EH (cell line): ENCODE measurements at regions not wholly inside any gene's neighbourhood (a gene's known extent, or its start where the extent isn't known, plus 50 kb on each side); places are given as distances from the start of the nearest gene placed in this dataset.

ENCODE experiments used
- DNase-seq: peaks from one replicate; pipeline ENCODE4 v3.0.0-alpha.2; 2015; ENCODE audit warnings: low read depth

DNA sequence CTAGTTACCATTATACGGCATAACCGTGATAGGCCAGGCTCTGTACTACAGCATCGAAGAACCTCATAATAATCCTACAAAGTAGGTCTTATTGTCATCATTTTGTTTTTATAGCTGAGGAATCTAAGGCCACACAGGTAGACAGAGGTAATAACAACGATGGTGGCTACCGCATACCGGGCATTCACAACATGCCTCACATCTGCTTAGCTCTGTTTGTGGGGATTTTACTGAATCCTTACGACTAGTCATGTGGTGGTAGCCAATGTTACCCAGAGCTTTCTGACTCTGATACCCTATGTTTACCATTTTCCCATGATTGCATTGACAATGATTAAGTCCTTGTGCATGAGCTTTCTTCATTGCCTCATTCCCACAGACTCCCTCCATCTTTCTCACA, 269.4 kb downstream of the TCF7L2 start:
- no peak for DNase-seq

DNA sequence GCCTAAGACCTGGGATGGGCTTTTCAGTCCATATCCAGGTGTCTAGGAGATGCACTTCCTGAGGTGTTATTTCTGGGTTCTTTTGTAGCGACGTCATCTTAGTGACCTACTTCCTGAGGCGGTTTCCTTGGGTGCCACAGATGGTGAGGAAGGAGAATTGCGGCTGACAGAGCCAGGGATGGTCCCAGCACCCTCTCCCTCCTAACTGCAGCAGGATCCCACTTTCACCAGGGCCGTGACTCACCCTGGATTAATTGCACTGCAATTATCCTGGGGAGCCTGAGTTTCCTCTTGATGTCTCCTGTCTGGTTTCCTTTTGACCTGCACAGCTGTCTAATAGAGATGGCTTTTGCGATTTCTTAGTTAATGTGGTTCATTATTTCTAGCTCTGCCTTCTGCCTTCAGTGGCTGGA, 271.7 kb downstream of the TCF7L2 start:
- DNase-seq, result peak; percentile 70

- peak; percentile 43 for DNase-seq
Measured at GRCh38 chr10:113222207-113222606, 272.2 kb downstream of the TCF7L2 start.

DNA sequence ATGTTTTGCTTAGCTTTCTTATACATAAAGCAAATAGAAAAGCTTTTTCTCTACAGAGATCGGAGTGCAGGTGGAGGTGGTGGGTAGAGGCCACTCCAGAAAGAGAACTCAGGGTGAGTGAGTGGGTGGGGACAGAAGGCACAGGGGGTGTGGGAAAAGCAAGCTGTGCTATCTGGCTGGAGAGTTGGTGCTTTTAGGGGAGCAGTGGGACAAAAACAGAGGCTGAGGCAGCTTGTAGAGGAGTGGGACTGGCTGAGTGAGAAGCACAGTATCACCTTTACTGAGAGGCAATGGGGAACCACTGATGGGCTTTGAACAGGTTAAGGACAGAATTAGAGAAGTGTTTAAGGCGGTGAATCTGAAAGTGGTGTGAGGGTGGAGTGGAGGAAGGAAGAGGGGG, 275.3 kb downstream of the TCF7L2 start:
- no peak for DNase-seq

GRCh38 chr10:113225903-113226302, 275.9 kb downstream of the TCF7L2 start:
- DNase-seq, result no peak

- DNase-seq, result no peak
Measured at GRCh38 chr10:113226399-113226798, 276.4 kb downstream of the TCF7L2 start.

DNA sequence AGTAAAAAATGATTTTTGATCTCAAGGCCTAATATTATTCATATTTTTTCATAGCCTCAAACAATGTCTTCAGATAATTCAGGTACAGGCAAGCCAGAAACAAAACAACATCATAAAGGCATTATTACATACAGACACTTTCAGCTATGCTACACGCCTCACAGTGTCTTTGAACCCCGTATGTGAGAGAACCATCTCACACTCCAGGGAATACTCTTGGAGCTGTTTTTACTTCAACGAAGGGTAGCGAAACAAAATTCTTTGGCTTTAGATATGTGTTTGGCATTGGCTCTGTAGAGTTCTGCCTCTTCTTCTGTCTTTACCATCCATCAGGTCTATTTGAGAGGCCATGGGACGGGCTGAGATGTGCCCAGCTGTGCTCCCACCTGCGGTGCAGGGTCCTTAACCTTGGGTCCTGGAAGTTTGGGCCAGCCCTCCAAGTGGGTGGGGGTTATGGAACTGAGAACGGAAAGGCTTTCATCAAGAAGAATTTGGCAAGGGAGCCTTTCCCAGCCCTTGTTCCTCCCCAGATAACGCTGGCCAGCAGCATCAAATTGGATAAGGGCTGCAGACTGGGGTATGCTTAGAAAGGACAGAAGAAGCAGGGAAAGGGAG, 276.9 kb downstream of the TCF7L2 start:
- DNase-seq, result no peak

- DNase-seq, result peak; percentile 82
Measured at GRCh38 chr10:113228530-113228929, 278.5 kb downstream of the TCF7L2 start.

DNA sequence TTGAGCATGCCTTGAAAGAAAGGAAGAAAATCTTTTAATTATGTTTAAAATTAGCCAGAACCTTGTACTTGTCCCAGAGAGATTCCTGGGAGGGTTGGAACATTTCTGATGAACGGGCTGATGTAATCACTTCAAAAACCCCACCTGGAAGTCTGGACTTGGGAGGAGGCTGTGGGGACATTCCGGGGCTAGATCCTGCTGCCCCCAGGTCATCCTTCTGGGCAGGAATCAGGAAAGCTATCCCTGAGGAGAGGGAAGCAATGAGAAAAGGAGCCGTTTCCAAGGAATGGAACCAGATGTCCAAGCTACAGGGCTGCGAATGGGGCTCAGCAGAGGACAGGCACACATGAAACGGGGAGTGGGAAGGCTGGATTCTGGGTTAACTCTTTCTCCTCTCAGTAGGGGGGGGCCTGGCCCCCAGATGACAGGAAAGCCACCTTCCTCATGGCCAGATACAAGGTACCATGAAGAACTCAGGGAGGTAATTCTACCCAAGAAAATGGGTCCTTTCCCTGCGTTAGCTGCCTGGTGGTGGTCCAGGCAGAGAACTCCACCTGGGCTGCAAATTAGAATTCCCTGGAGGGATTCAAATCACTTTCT, 280.1 kb downstream of the TCF7L2 start:
- no peak for DNase-seq

DNA sequence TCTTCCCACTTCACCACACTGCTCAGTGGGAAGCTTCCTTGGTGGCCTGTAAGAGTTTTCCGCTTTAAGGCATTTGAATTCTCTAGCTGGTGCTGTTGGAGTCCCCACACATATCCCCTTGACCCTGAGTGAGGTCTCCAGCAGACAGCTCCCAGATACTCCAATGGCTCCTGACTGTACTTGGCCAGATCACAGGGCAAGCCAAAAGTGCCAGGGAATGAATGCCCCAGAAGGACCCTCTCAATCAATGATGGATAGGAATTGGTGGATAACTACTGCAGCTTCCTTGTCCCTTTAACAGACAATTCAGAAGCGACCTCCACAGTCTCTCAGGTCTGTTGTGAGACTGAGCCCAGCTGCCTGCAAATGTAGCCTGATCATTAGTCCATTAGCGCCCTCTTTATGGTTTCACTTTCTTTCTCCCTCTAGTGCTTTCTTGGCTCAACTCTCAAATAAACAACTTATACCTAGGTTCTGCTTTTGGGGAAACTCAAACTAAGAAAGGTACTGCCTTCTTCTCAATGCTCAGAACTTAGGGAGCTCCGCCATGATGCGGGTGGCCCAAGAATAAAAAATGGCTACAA, 283.0 kb downstream of the TCF7L2 start:
- DNase-seq, result no peak

- no peak for DNase-seq
Measured at GRCh38 chr10:113234481-113234880, 284.4 kb downstream of the TCF7L2 start.

- DNase-seq, result no peak
Measured at GRCh38 chr10:113235508-113235907, 285.5 kb downstream of the TCF7L2 start.

- no peak for DNase-seq
Measured at GRCh38 chr10:113236998-113237397, 287.0 kb downstream of the TCF7L2 start.

- DNase-seq, result no peak
Measured at GRCh38 chr10:113239566-113240350, 289.7 kb downstream of the TCF7L2 start.

DNA sequence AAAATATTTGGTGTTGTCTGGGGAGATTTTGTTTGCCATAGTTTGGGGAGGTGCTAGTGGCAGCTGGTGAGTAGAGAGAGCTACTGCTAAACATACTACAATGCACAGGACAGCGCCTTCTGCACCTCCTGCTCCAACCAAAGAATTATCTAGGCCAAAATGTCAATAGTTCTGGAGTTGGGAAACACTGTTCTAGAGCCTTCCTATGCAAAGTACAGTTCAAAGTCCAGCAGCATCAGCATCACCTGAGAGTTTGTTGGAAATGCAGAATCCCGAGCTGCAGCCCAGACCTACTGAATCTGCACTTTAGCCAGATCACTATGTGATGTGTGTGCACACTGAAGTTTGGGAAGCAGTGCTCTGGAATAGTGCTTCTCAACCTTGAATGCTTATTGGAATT, 290.7 kb downstream of the TCF7L2 start:
- no peak for DNase-seq

GRCh38 chr10:113241599-113242360, 291.7 kb downstream of the TCF7L2 start:
- no peak for DNase-seq

- DNase-seq, result no peak
Measured at GRCh38 chr10:113243311-113243710, 293.3 kb downstream of the TCF7L2 start.

GRCh38 chr10:113244750-113245149, 294.7 kb downstream of the TCF7L2 start:
- no peak for DNase-seq

DNA sequence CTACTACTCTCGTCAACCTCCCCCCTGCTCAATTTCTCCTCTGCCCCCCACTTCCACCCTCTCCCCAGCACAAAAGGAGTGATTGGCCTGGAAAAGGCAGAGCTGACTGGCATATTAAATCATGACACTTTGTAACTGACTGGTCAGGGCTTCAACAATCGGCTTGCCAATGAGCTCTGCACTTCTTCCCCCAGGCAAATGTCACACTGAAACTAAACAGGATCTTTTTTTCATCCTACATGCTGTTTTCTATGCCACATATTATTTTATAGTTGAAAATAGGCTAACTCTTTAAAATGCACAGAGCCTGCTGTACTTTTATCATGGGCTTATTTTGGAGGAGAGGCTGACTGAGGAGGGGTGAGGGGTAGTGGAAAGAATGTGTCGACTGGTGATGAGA, 295.2 kb downstream of the TCF7L2 start:
- no peak for DNase-seq

DNA sequence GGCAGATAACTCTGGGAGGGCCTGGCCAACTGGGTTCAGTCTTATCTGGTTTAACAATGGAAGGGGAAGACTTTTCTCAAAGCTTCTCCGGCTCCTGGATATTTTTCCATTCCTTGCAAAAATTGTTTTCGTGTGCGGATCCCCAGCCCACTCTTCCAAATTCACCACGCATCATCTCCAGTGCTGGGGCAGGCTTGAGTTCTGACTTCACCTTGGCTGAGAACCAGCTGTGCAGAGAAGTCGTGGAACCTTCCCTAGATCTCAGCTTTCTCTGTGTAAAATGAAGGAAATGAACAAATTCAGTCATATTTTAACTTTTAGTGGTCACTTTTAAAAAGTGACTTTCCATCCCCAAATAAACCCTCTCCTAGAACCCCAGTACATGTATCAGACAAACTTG, 297.0 kb downstream of the TCF7L2 start:
- DNase-seq, result no peak

DNA sequence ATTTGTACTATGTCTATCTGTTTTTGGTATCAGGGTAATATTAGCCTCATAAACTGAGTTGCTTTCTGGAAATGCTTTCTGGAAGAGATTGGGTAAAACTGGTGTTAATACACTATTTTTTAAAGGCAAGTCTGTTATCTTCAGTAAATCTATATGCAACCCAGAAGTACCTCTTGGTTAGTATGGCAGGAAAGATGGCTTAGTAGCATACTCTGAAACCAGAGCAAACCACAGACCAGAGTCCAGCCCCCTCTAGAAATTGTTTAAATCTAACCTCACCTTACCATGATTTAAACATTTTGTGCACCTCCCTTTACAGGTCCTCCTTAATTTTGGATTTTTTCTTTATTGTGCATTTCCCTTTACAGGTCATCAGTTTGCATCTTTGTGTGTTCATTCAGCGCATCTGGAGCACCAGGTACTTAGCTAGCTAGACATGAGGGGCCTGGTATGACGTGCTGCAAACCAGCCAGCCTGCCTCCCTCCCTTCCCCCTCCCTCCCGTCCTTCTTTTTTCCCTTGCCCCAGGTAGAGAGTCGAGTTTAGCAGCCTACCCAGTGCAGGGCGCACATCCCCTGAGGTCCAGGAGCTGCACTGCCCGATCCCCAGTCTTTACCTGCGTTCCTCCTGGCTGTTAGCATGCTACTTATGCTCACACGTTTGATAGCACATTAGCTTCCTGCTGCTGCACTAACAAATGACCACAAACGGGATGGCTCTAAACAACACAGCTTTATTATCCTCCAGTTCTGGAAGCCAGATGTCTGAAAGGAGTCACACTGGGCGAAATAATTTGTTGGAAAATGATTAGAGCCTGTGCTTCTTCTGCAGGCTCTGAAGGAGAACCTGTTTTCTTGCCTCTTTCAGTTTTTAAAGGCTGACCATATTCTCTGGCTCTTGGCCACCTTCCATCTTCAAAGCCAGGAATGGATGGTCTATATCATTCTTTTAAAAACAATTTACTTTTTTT, 299.9 kb upstream of the HABP2 start:
- DNase-seq, result no peak
